IMR-90 (cell line): ENCODE measurements at regions not wholly inside any gene's neighbourhood (a gene's known extent, or its start where the extent isn't known, plus 50 kb on each side); places are given as distances from the start of the nearest gene placed in this dataset.

ENCODE experiments used
- ATAC-seq: fragments of 200-7000 bp; cut with Tn5 transposase; 2 replicates; pipeline ENCODE4 v1.9.1; 2020; ENCODE audit warnings: low read depth, mild to moderate bottlenecking, moderate library complexity
- BruUV-seq: library from RNA; stranded (reverse); fragments of 400-500 nt; replicated peaks from 2 replicates; lab custom pipeline; 2021; lab: Mats Ljungman, UMichigan
- CTCF ChIA-PET: fragments of 300-600 bp; formaldehyde crosslinking; extraction: SDS; loops from one replicate; lab custom pipeline; 2021; ENCODE audit warnings: antibody characterized with exemption; lab: Yijun Ruan, JAX
- POLR2A ChIA-PET: fragments of 300-600 bp; sonication (Branson Sonifier 250); formaldehyde crosslinking; loops from one replicate; lab custom pipeline; 2022; ENCODE audit warnings: antibody characterized with exemption; ENCODE audit not compliant: unreplicated experiment; lab: Charles Lee
- DNase-seq: peaks from one replicate; pipeline ENCODE4 v3.0.0; 2013
- H2AFZ ChIP-seq: replicated peaks from 2 replicates; pipeline ENCODE3; 2013; ENCODE audit warnings: low read length, mild to moderate bottlenecking; ENCODE audit not compliant: poor library complexity
- H2AK5ac ChIP-seq: 2 replicates; pipeline ENCODE4 v1.6.1; 2013; ENCODE audit warnings: low read depth, low read length, inconsistent platforms
- H2AK9ac ChIP-seq: replicated peaks from 2 replicates; pipeline ENCODE3; 2013; ENCODE audit warnings: mild to moderate bottlenecking, low read depth, low read length, moderate library complexity; ENCODE audit not compliant: poor library complexity
- H2BK120ac ChIP-seq: 2 replicates; pipeline ENCODE4 v1.6.1; 2013; ENCODE audit warnings: low read depth, low read length, inconsistent platforms
- H2BK15ac ChIP-seq: 3 replicates; pipeline ENCODE4 v1.6.1; 2013; ENCODE audit warnings: low read depth, low read length, inconsistent platforms
- H2BK20ac ChIP-seq: 2 replicates; pipeline ENCODE4 v1.6.1; 2013; ENCODE audit warnings: low read depth, mild to moderate bottlenecking, inconsistent platforms, low read length, moderate library complexity
- H2BK5ac ChIP-seq: 2 replicates; pipeline ENCODE4 v1.6.1; 2013; ENCODE audit warnings: mild to moderate bottlenecking, low read depth, low read length, inconsistent platforms; ENCODE audit not compliant: poor library complexity, severe bottlenecking
- H3K14ac ChIP-seq: replicated peaks from 2 replicates; pipeline ENCODE4 v1.6.1; 2013; ENCODE audit warnings: low read depth, low read length, inconsistent platforms
- H3K18ac ChIP-seq: 2 replicates; pipeline ENCODE4 v1.6.1; 2013; ENCODE audit warnings: low read depth, low read length, control low read depth
- H3K23ac ChIP-seq: 2 replicates; pipeline ENCODE4 v1.6.1; 2013; ENCODE audit warnings: low read depth, low read length, inconsistent platforms
- H3K27ac ChIP-seq: 2 replicates; pipeline ENCODE4 v1.5.1; 2013; ENCODE audit warnings: mild to moderate bottlenecking, control low read depth, low read length; ENCODE audit not compliant: insufficient read depth
- H3K27me3 ChIP-seq: 2 replicates; pipeline ENCODE4 v1.6.1; 2013; ENCODE audit warnings: low read length; ENCODE audit not compliant: control insufficient read depth, insufficient read depth
- H3K36me3 ChIP-seq: 2 replicates; pipeline ENCODE4 v1.6.1; 2013; ENCODE audit warnings: low read length, mixed read lengths; ENCODE audit not compliant: control insufficient read depth, insufficient read depth
- H3K4ac ChIP-seq: 2 replicates; pipeline ENCODE4 v1.6.1; 2013; ENCODE audit warnings: low read depth, low read length, inconsistent platforms
- H3K4me1 ChIP-seq: 2 replicates; pipeline ENCODE4 v1.6.1; 2013; ENCODE audit warnings: low read length, mixed read lengths; ENCODE audit not compliant: control insufficient read depth, insufficient read depth
- H3K4me2 ChIP-seq: 2 replicates; pipeline ENCODE4 v1.6.1; 2013; ENCODE audit warnings: low read depth, mild to moderate bottlenecking, control low read depth, low read length, moderate library complexity
- H3K4me3 ChIP-seq: 2 replicates; pipeline ENCODE4 v1.5.1; 2013; ENCODE audit warnings: low read depth, mild to moderate bottlenecking, control low read depth, low read length, moderate library complexity; ENCODE audit not compliant: insufficient read depth
- H3K56ac ChIP-seq: 2 replicates; pipeline ENCODE4 v1.6.1; 2013; ENCODE audit warnings: low read length, inconsistent platforms; ENCODE audit not compliant: insufficient read depth; ENCODE audit errors: extremely low read depth
- H3K79me1 ChIP-seq, 2 experiments: 2 replicates each; pipeline ENCODE4 v1.6.1; 2013; ENCODE audit warnings: low read length in 2 of 2, inconsistent platforms in 1 of 2, low read depth in 1 of 2
- H3K9ac ChIP-seq: 2 replicates; pipeline ENCODE4 v1.6.1; 2013; ENCODE audit warnings: low read depth, low read length, control low read depth
- H3K9me1 ChIP-seq: 2 replicates; pipeline ENCODE4 v1.6.1; 2013; ENCODE audit warnings: low read length, inconsistent platforms; ENCODE audit not compliant: insufficient read depth
- H3K9me3 ChIP-seq: 2 replicates; pipeline ENCODE4 v1.6.1; 2013; ENCODE audit warnings: low read length; ENCODE audit not compliant: control insufficient read depth, insufficient read depth
- H4K20me1 ChIP-seq: 2 replicates; pipeline ENCODE4 v1.6.1; 2013; ENCODE audit warnings: low read length, inconsistent platforms; ENCODE audit not compliant: insufficient read depth
- H4K5ac ChIP-seq: 2 replicates; pipeline ENCODE4 v1.6.1; 2013; ENCODE audit warnings: mild to moderate bottlenecking, low read depth, low read length, control low read depth
- H4K8ac ChIP-seq, 2 experiments: 2 replicates each; pipeline ENCODE4 v1.6.1; 2013; ENCODE audit warnings: low read depth in 2 of 2, low read length in 2 of 2, control low read depth in 1 of 2, inconsistent platforms in 1 of 2
- H4K91ac ChIP-seq: 2 replicates; pipeline ENCODE4 v1.6.1; 2013; ENCODE audit warnings: low read depth, low read length, inconsistent platforms; ENCODE audit not compliant: insufficient read depth
- BHLHE40 ChIP-seq: fragments of 150-350 bp; IDR thresholded peaks from 2 replicates; pipeline ENCODE4 v1.6.1; 2016; ENCODE audit warnings: mild to moderate bottlenecking, low read depth, low read length
- CTCF ChIP-seq: conservative IDR thresholded peaks from 2 replicates; pipeline ENCODE4 v1.5.1; 2012; ENCODE audit warnings: mild to moderate bottlenecking, low read depth, low read length, improper control_type of control experiment
- MXI1 ChIP-seq: IDR thresholded peaks from 2 replicates; pipeline ENCODE4 v1.6.1; 2012; ENCODE audit warnings: low read depth, mild to moderate bottlenecking, low read length, moderate library complexity, borderline replicate concordance
- RCOR1 ChIP-seq: IDR thresholded peaks from 2 replicates; pipeline ENCODE4 v1.6.1; 2012; ENCODE audit warnings: mild to moderate bottlenecking, low read length, improper control_type of control experiment; ENCODE audit not compliant: insufficient replicate concordance
- RFX5 ChIP-seq: IDR thresholded peaks from 2 replicates; pipeline ENCODE4 v1.8.0; 2012; ENCODE audit warnings: low read depth, mild to moderate bottlenecking, low read length, moderate library complexity
- SMC3 ChIP-seq: fragments of 150-350 bp; IDR thresholded peaks from 2 replicates; pipeline ENCODE4 v1.6.1; 2016; ENCODE audit warnings: low read depth, mild to moderate bottlenecking, antibody characterized with exemption, low read length, moderate library complexity
- WGBS, 2 experiments: methylation state at CpG; one replicate each; pipeline versions ENCODE4 v1.1.5 to v1.1.7; 2013; ENCODE audit warnings: missing lambda C conversion rate in 2 of 2; ENCODE audit not compliant: insufficient read length in 1 of 2; ENCODE audit errors: extremely low coverage in 2 of 2; 5-methylcytosine and 5-hydroxymethylcytosine counted together
- dilution Hi-C: fragments of 300-500 bp; cut with HindIII; formaldehyde crosslinking; loops from one replicate; pipeline ENCODE4 v1.14.3; 2018; ENCODE audit warnings: low sequenced_read_pairs; ENCODE audit not compliant: unreplicated experiment
- in situ Hi-C: fragments of 300-500 bp; cut with MboI; formaldehyde crosslinking; loops from 3 replicates; pipeline ENCODE4 v1.14.3; 2019; ENCODE audit warnings: low sequenced_read_pairs, inconsistent platforms, mixed read lengths
- intact Hi-C: fragments of 100-400 bp; cut with micrococcal nuclease; formaldehyde crosslinking; loops from 2 replicates; pipeline ENCODE4 v1.10.0; 2022

GRCh38 chr4:163610648-163611047, 116.2 kb downstream of the TMA16 start:
- H4K8ac ChIP-seq, result no peak overlapping the region
- H3K4me2 ChIP-seq, result no peak overlapping the region
- BruUV-seq, result no TSS peak
- H3K79me1 ChIP-seq, result no peaks in the 10 kb centered on the region
- no peak overlapping the region for H3K4me3 ChIP-seq
- no peak overlapping the region for H2BK20ac ChIP-seq
- no peak overlapping the region for H3K27ac ChIP-seq
- ChIA-PET POLR2A (no interaction called here), CTCF (interaction anchor here (0.5 kb wide), 1 partner anchor 729 kb away, joined by 4 read pairs; no protein-coding TSS in a partner anchor)
- H3K23ac ChIP-seq, result no peak overlapping the region
- H4K20me1 ChIP-seq, result no peaks in the 10 kb centered on the region
- H3K56ac ChIP-seq, result no peak overlapping the region
- H3K27me3 ChIP-seq, result no peaks in the 10 kb centered on the region
- no peak overlapping the region for H2BK120ac ChIP-seq
- no peak overlapping the region for H2BK5ac ChIP-seq
- no peak overlapping the region for H4K91ac ChIP-seq
- no peak overlapping the region for H3K18ac ChIP-seq
- in situ Hi-C loops, result no loop called here
- H3K9me1 ChIP-seq, result no peaks in the 10 kb centered on the region
- no peak overlapping the region for H2AK9ac ChIP-seq
- no peak overlapping the region for H4K5ac ChIP-seq
- no peak for DNase-seq
- no peak for TF ChIP-seq RCOR1
- no peak for TF ChIP-seq RFX5
- no peak for TF ChIP-seq SMC3
- no peak for TF ChIP-seq BHLHE40
- TF ChIP-seq CTCF, result no peak
- no peak for TF ChIP-seq MXI1
- intact Hi-C loops, result no loop called here
- no peak overlapping the region for H3K4ac ChIP-seq
- no peak overlapping the region for H3K9ac ChIP-seq
- ATAC-seq, result no peak
- H3K9me3 ChIP-seq, result no peaks in the 10 kb centered on the region
- H2AFZ ChIP-seq, result no peak overlapping the region
- WGBS, 2 experiments, result 54% methylated on average over 3 of the region's 4 CpGs; no CpG with 5 or more reads in 1 of the 2 experiments
- no peak overlapping the region for H2AK5ac ChIP-seq
- H3K14ac ChIP-seq, result no peak overlapping the region
- H3K4me1 ChIP-seq, result no peaks in the 10 kb centered on the region
- dilution Hi-C loops, result no loop called here
- no peak overlapping the region for H2BK15ac ChIP-seq
- no peaks in the 10 kb centered on the region for H3K36me3 ChIP-seq
